H1 (cell line): ENCODE measurements at regions not wholly inside any gene's neighbourhood (a gene's known extent, or its start where the extent isn't known, plus 50 kb on each side); places are given as distances from the start of the nearest gene placed in this dataset.

Experiments used
- CTCF ChIA-PET: fragments of 300-600 bp; sonication (Branson Sonifier 250); formaldehyde crosslinking; loops from one replicate; lab custom pipeline; 2021; ENCODE audit not compliant: partially characterized antibody; lab: Charles Lee
- POLR2A ChIA-PET: fragments of 300-600 bp; sonication (Branson Sonifier 250); formaldehyde crosslinking; loops from one replicate; lab custom pipeline; 2021; ENCODE audit warnings: inconsistent platforms; ENCODE audit not compliant: partially characterized antibody; lab: Charles Lee
- DNase-seq, 2 experiments: peaks; one replicate each; pipeline versions ENCODE4 v3.0.0 to v3.0.0-alpha.2; 2010 to 2022; ENCODE audit warnings: low spot score in 2 of 2, low read depth in 1 of 2, mixed read lengths in 1 of 2
- FAIRE-seq: peaks from 2 replicates; lab custom pipeline; 2011; peaks lifted over from hg19 to GRCh38; lab: Jason Lieb, UNC
- H2AFZ ChIP-seq: 2 replicates; pipeline ENCODE4 v1.8.1; 2012; ENCODE audit warnings: low read length, inconsistent platforms
- H2AK5ac ChIP-seq: 2 replicates; pipeline ENCODE4 v1.6.1; 2013; ENCODE audit warnings: low read depth, low read length
- H2BK120ac ChIP-seq: replicated peaks from 2 replicates; pipeline ENCODE3; 2013; ENCODE audit warnings: low read depth, low read length, inconsistent platforms
- H2BK12ac ChIP-seq: 2 replicates; pipeline ENCODE4 v1.6.1; 2013; ENCODE audit warnings: low read depth, low read length
- H2BK15ac ChIP-seq: 2 replicates; pipeline ENCODE4 v1.6.1; 2013; ENCODE audit warnings: low read length
- H2BK20ac ChIP-seq: 2 replicates; pipeline ENCODE4 v1.6.1; 2013; ENCODE audit warnings: low read length
- H2BK5ac ChIP-seq: 2 replicates; pipeline ENCODE4 v1.6.1; 2013; ENCODE audit warnings: low read depth, low read length
- H3K14ac ChIP-seq: 2 replicates; pipeline ENCODE4 v1.6.1; 2013; ENCODE audit warnings: inconsistent platforms; ENCODE audit not compliant: insufficient read length
- H3K18ac ChIP-seq: 2 replicates; pipeline ENCODE4 v1.6.1; 2013; ENCODE audit warnings: low read length; ENCODE audit errors: extremely low read depth
- H3K23ac ChIP-seq: 2 replicates; pipeline ENCODE4 v1.6.1; 2013; ENCODE audit warnings: inconsistent platforms; ENCODE audit not compliant: insufficient read length
- H3K23me2 ChIP-seq: 2 replicates; pipeline ENCODE4 v1.6.1; 2013; ENCODE audit warnings: low read depth, low read length
- H3K27ac ChIP-seq: 2 replicates; pipeline ENCODE4 v1.6.1; 2011; ENCODE audit warnings: low read depth, low read length, inconsistent platforms
- H3K27me3 ChIP-seq, 4 experiments: replicated peaks in 1 of 4; 1 replicate in 1 of 4; 2 replicates in 3 of 4; pipeline versions ENCODE4 v1.6.1 to v1.8.1; 2011 to 2013; ENCODE audit warnings: low read length in 3 of 4, mild to moderate bottlenecking in 3 of 4, inconsistent platforms in 2 of 4, mixed read lengths in 2 of 4, moderate library complexity in 1 of 4; ENCODE audit not compliant: control insufficient read depth in 3 of 4, insufficient read depth in 3 of 4; ENCODE audit errors: extremely low read depth in 1 of 4
- H3K36me3 ChIP-seq, 4 experiments: 2 replicates each; pipeline versions ENCODE4 v1.6.1 to v1.8.1; 2011 to 2013; ENCODE audit warnings: mild to moderate bottlenecking in 4 of 4, low read length in 3 of 4, moderate library complexity in 2 of 4, control low read depth in 1 of 4, inconsistent platforms in 1 of 4; ENCODE audit not compliant: insufficient read depth in 4 of 4, control insufficient read depth in 2 of 4
- H3K4ac ChIP-seq: replicated peaks from 2 replicates; pipeline ENCODE3; 2013; ENCODE audit warnings: low read length, low read depth, mixed read lengths, inconsistent platforms; ENCODE audit not compliant: insufficient read length
- H3K4me1 ChIP-seq, 4 experiments: replicated peaks in 1 of 4; 1 replicate in 1 of 4; 2 replicates in 3 of 4; pipeline versions ENCODE4 v1.6.1 to v1.8.1; 2011 to 2013; ENCODE audit warnings: low read length in 3 of 4, inconsistent platforms in 2 of 4, mixed read lengths in 1 of 4; ENCODE audit not compliant: insufficient read depth in 4 of 4, control insufficient read depth in 3 of 4
- H3K4me2 ChIP-seq, 2 experiments: 2 replicates each; pipeline versions ENCODE4 v1.6.1 to v1.8.1; 2011 to 2013; ENCODE audit warnings: low read depth in 2 of 2, low read length in 2 of 2, control low read depth in 1 of 2, inconsistent platforms in 1 of 2, mild to moderate bottlenecking in 1 of 2; ENCODE audit not compliant: insufficient read depth in 1 of 2
- H3K4me3 ChIP-seq, 4 experiments: fragments of 200-600, 300-600 bp in 1 of 4; sonication (generic), shearing (Covaris generic), sonication (Bioruptor Twin) in 1 of 4; 2 replicates each; pipeline versions ENCODE4 v1.5.1 to v1.8.1; 2011 to 2016; ENCODE audit warnings: low read length in 4 of 4, low read depth in 3 of 4, control low read depth in 2 of 4, inconsistent platforms in 2 of 4, mild to moderate bottlenecking in 2 of 4, mixed read lengths in 1 of 4, moderate library complexity in 1 of 4; ENCODE audit not compliant: insufficient read depth in 2 of 4; ENCODE audit errors: extremely low read depth in 1 of 4
- H3K56ac ChIP-seq: replicated peaks from 2 replicates; pipeline ENCODE3; 2013; ENCODE audit warnings: low read depth, mild to moderate bottlenecking, mixed read lengths, low read length, inconsistent platforms; ENCODE audit not compliant: insufficient read length
- H3K79me1 ChIP-seq: 2 replicates; pipeline ENCODE4 v1.6.1; 2013; ENCODE audit warnings: low read depth, low read length, control low read depth
- H3K79me2 ChIP-seq, 2 experiments: 2 replicates each; pipeline versions ENCODE4 v1.6.1 to v1.8.1; 2012 to 2013; ENCODE audit warnings: low read length in 2 of 2, mild to moderate bottlenecking in 2 of 2, inconsistent platforms in 1 of 2; ENCODE audit not compliant: insufficient read depth in 2 of 2, control insufficient read depth in 1 of 2
- H3K9ac ChIP-seq, 4 experiments: replicated peaks in 1 of 4; 1 replicate in 1 of 4; 2 replicates in 3 of 4; pipeline versions ENCODE4 v1.6.1 to v1.8.1; 2011 to 2013; ENCODE audit warnings: low read depth in 3 of 4, low read length in 3 of 4, control low read depth in 2 of 4, mild to moderate bottlenecking in 2 of 4, moderate library complexity in 2 of 4, inconsistent platforms in 1 of 4; ENCODE audit errors: extremely low read depth in 1 of 4
- H3K9me3 ChIP-seq, 2 experiments: 2 replicates each; pipeline versions ENCODE4 v1.6.1 to v1.8.1; 2012 to 2013; ENCODE audit warnings: mild to moderate bottlenecking in 2 of 2, moderate library complexity in 2 of 2, control low read depth in 1 of 2, inconsistent platforms in 1 of 2, low read depth in 1 of 2, low read length in 1 of 2, mixed read lengths in 1 of 2; ENCODE audit not compliant: insufficient read depth in 2 of 2
- H4K20me1 ChIP-seq, 2 experiments: replicated peaks in 1 of 2; 2 replicates each; pipeline versions ENCODE3 to v1.8.1; 2011 to 2013; ENCODE audit warnings: inconsistent platforms in 2 of 2, low read length in 2 of 2, mild to moderate bottlenecking in 1 of 2; ENCODE audit not compliant: insufficient read depth in 2 of 2, control insufficient read depth in 1 of 2
- H4K5ac ChIP-seq: 2 replicates; pipeline ENCODE4 v1.6.1; 2013; ENCODE audit warnings: low read length, low read depth, mixed read lengths, inconsistent platforms; ENCODE audit not compliant: insufficient read length
- H4K8ac ChIP-seq: 2 replicates; pipeline ENCODE4 v1.8.0; 2013; ENCODE audit warnings: mild to moderate bottlenecking, moderate library complexity, low read length, inconsistent platforms; ENCODE audit not compliant: insufficient read depth; ENCODE audit errors: extremely low read depth
- H4K91ac ChIP-seq: replicated peaks from 2 replicates; pipeline ENCODE3; 2013; ENCODE audit warnings: low read length, mixed read lengths, inconsistent platforms; ENCODE audit not compliant: insufficient read length
- ASH2L ChIP-seq: fragments of 200-600, 300-600 bp; sonication (generic); IDR thresholded peaks from one replicate; pipeline ENCODE4 v1.7.1; 2017; ENCODE audit warnings: low read length
- BRCA1 ChIP-seq: IDR thresholded peaks from 2 replicates; pipeline ENCODE4 v1.6.1; 2012; ENCODE audit warnings: low read depth, low read length, improper control_type of control experiment
- CBX5 ChIP-seq: fragments of 300-800, 300-1000 bp; sonication (generic); IDR thresholded peaks from 2 replicates; pipeline ENCODE4 v1.7.1; 2016; ENCODE audit warnings: antibody characterized with exemption, low read length, low read depth
- CREB1 ChIP-seq: IDR thresholded peaks from 2 replicates; pipeline ENCODE4 v1.6.1; 2012; ENCODE audit warnings: inconsistent platforms
- EGR1 ChIP-seq: IDR thresholded peaks from 2 replicates; pipeline ENCODE4 v1.6.1; 2011; ENCODE audit warnings: low read depth, low read length, borderline replicate concordance
- EP300 ChIP-seq, 2 experiments: IDR thresholded peaks; 1 replicate in 1 of 2; 2 replicates in 1 of 2; pipeline ENCODE4 v1.6.1; 2011 to 2012; ENCODE audit warnings: low read depth in 2 of 2, low read length in 2 of 2, mild to moderate bottlenecking in 2 of 2, borderline replicate concordance in 1 of 2, inconsistent platforms in 1 of 2, moderate library complexity in 1 of 2
- GTF2F1 ChIP-seq: IDR thresholded peaks from 2 replicates; pipeline ENCODE4 v1.6.1; 2012; ENCODE audit warnings: low read depth, low read length, improper control_type of control experiment, borderline replicate concordance
- HDAC6 ChIP-seq: IDR thresholded peaks from one replicate; pipeline ENCODE4 v1.7.1; 2012; ENCODE audit warnings: low read depth, mild to moderate bottlenecking, inconsistent platforms, low read length, moderate library complexity
- KDM5A ChIP-seq: fragments of 200-600 bp; IDR thresholded peaks from 2 replicates; pipeline ENCODE4 v1.7.1; 2012; ENCODE audit warnings: mild to moderate bottlenecking, low read length, inconsistent platforms, mixed read lengths
- RAD21 ChIP-seq, 2 experiments: IDR thresholded peaks in 1 of 2; conservative IDR thresholded peaks in 1 of 2; 2 replicates each; pipeline ENCODE4 v1.6.1; 2011; ENCODE audit warnings: low read depth in 2 of 2, low read length in 2 of 2, improper control_type of control experiment in 1 of 2, inconsistent platforms in 1 of 2, mild to moderate bottlenecking in 1 of 2, moderate library complexity in 1 of 2
- SP1 ChIP-seq: IDR thresholded peaks from 2 replicates; pipeline ENCODE4 v1.6.1; 2011; ENCODE audit warnings: low read depth, low read length
- YY1 ChIP-seq: IDR thresholded peaks from 2 replicates; pipeline ENCODE4 v1.6.1; 2011; ENCODE audit warnings: low read depth, mild to moderate bottlenecking, low read length
- ZNF274 ChIP-seq: IDR thresholded peaks from 2 replicates; pipeline ENCODE4 v1.7.0; 2012; ENCODE audit warnings: low read length, borderline replicate concordance; ENCODE audit errors: extremely low read depth
- WGBS, 2 experiments: shearing (Covaris generic) in 1 of 2; methylation state at CpG; one replicate each; pipeline versions ENCODE4 v1.1.6 to v1.1.7; 2013 to 2015; ENCODE audit warnings: low lambda C conversion rate in 2 of 2, mixed read lengths in 2 of 2, inconsistent platforms in 1 of 2, low coverage in 1 of 2, missing lambda C conversion rate in 1 of 2; ENCODE audit not compliant: insufficient replicate concordance in 2 of 2, insufficient coverage in 1 of 2, insufficient read length in 1 of 2; ENCODE audit errors: extremely low coverage in 1 of 2, missing lambda C conversion rate in 1 of 2; 5-methylcytosine and 5-hydroxymethylcytosine counted together

GRCh38 chr12:105956662-105957457 lies 181.9 kb downstream of the NUAK1 start:
- no peak overlapping the region for H4K91ac ChIP-seq
- H3K4ac ChIP-seq = no peak overlapping the region
- no peaks in the 10 kb centered on the region for H3K79me2 ChIP-seq
- no peaks in the 10 kb centered on the region for H3K9me3 ChIP-seq
- H3K4me1 ChIP-seq = no peaks in the 10 kb centered on the region
- no peak overlapping the region for H2BK20ac ChIP-seq
- ChIA-PET CTCF (interaction anchor here (1.2 to 1.6 kb wide), 3 partner anchors 9 to 537 kb away, joined by 3 to 5 read pairs (median 4); no protein-coding TSS in a partner anchor), POLR2A (no interaction called here)
- no peak overlapping the region for H2AFZ ChIP-seq
- no peak overlapping the region for H3K4me2 ChIP-seq
- H3K9ac ChIP-seq = no peak overlapping the region
- H3K79me1 ChIP-seq = no peaks in the 10 kb centered on the region
- H3K56ac ChIP-seq = no peak overlapping the region
- H2BK15ac ChIP-seq = no peak overlapping the region
- H2BK120ac ChIP-seq = no peak overlapping the region
- H3K18ac ChIP-seq = no peak overlapping the region
- H4K20me1 ChIP-seq = no peaks in the 10 kb centered on the region
- H2AK5ac ChIP-seq = no peak overlapping the region
- no peak overlapping the region for H3K23ac ChIP-seq
- FAIRE-seq = no peak
- H3K4me3 ChIP-seq = no peak overlapping the region
- WGBS, 2 experiments = 91% methylated on average over 2 of the region's 2 CpGs; no CpG with 5 or more reads in 1 of the 2 experiments
- H3K23me2 ChIP-seq = no peaks in the 10 kb centered on the region; the same call in 1 of the 2 replicates
- H3K14ac ChIP-seq = no peak overlapping the region
- no peak overlapping the region for H2BK12ac ChIP-seq
- H3K36me3 ChIP-seq = no peaks in the 10 kb centered on the region
- H3K27ac ChIP-seq = no peak overlapping the region
- H2BK5ac ChIP-seq = no peak overlapping the region
- no peak for DNase-seq
- no peak overlapping the region for H4K8ac ChIP-seq
- no peaks in the 10 kb centered on the region for H3K27me3 ChIP-seq
- H4K5ac ChIP-seq = no peak overlapping the region
- no peak for TF ChIP-seq GTF2F1
- no peak for TF ChIP-seq CBX5
- no peak for TF ChIP-seq ASH2L
- TF ChIP-seq YY1 = no peak
- TF ChIP-seq ZNF274 = no peak
- no peak for TF ChIP-seq EP300 (IDR thresholded peaks at IDR 0.05; ENCODE audit: borderline replicate concordance in 1 of 2, low read depth in 2 of 2, low read length in 2 of 2)
- no peak for TF ChIP-seq CREB1
- no peak for TF ChIP-seq HDAC6
- no peak for TF ChIP-seq SP1
- TF ChIP-seq BRCA1 = no peak
- TF ChIP-seq RAD21 (IDR thresholded peaks at IDR 0.05 in 1 of 2, conservative IDR thresholded peaks at IDR 0.05 in 1 of 2; ENCODE audit: low read depth in 2 of 2, low read length in 2 of 2) = no peak
- TF ChIP-seq KDM5A = no peak
- TF ChIP-seq EGR1 = no peak
